WERI-Rb-1 (cell line): ENCODE measurements at regions not wholly inside any gene's neighbourhood (a gene's known extent, or its start where the extent isn't known, plus 50 kb on each side); places are given as distances from the start of the nearest gene placed in this dataset.
A peak's percentile ranks its signal among the peaks of the same experiment; 100 is the strongest.

Source experiments
- DNase-seq: peaks from one replicate; pipeline ENCODE4 v3.0.0-alpha.2; 2020
- H3K27ac ChIP-seq: fragments of 250-450 bp; sonication (Bioruptor Pico); 2 replicates; pipeline ENCODE4 v1.5.1; 2020; ENCODE audit warnings: mild to moderate bottlenecking, moderate library complexity
- H3K27me3 ChIP-seq: fragments of 250-450 bp; sonication (Bioruptor Pico); 2 replicates; pipeline ENCODE4 v1.5.1; 2021; ENCODE audit warnings: mild to moderate bottlenecking, low read depth, moderate library complexity; ENCODE audit not compliant: insufficient read depth, severe bottlenecking
- H3K36me3 ChIP-seq: fragments of 250-450 bp; sonication (Bioruptor Pico); 2 replicates; pipeline ENCODE4 v1.5.1; 2020; ENCODE audit warnings: mild to moderate bottlenecking, moderate library complexity
- H3K4me3 ChIP-seq: 2 replicates; pipeline ENCODE4 v1.5.1; 2011; ENCODE audit warnings: low read depth, mild to moderate bottlenecking, control low read depth, low read length
- H3K9me3 ChIP-seq: fragments of 250-450 bp; sonication (Bioruptor Pico); 2 replicates; pipeline ENCODE4 v1.5.1; 2021; ENCODE audit warnings: mild to moderate bottlenecking, moderate library complexity; ENCODE audit not compliant: severe bottlenecking
- TF ChIP-seq, protein P1 (sequence below): IDR thresholded peaks from 2 replicates; pipeline ENCODE4 v1.5.1; 2011; ENCODE audit warnings: low read depth, mild to moderate bottlenecking, control low read depth, inconsistent platforms, low read length

DNA sequence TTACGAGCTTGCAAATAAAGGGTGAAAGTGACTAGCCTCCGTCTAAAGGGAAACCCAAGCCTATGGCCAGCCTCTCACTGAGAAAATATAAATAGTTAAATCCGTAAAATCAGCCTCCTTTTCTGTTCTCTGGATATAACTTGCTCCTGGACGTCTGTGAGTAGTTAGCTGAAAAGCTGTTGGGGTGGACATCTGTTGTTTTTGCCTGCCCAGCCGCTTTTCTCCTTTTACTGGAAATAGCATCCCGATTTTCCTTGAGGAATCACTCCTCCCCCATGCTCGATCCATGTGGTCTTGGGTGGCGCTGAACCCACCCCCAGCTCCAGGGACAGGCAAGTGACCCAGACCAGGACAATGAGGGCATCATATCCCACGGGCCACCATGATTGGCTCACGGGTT, 291.5 kb upstream of the ZNF507 start:
- no peak for DNase-seq
- no peak overlapping the region for H3K4me3 ChIP-seq
- TF ChIP-seq, protein P1, sequence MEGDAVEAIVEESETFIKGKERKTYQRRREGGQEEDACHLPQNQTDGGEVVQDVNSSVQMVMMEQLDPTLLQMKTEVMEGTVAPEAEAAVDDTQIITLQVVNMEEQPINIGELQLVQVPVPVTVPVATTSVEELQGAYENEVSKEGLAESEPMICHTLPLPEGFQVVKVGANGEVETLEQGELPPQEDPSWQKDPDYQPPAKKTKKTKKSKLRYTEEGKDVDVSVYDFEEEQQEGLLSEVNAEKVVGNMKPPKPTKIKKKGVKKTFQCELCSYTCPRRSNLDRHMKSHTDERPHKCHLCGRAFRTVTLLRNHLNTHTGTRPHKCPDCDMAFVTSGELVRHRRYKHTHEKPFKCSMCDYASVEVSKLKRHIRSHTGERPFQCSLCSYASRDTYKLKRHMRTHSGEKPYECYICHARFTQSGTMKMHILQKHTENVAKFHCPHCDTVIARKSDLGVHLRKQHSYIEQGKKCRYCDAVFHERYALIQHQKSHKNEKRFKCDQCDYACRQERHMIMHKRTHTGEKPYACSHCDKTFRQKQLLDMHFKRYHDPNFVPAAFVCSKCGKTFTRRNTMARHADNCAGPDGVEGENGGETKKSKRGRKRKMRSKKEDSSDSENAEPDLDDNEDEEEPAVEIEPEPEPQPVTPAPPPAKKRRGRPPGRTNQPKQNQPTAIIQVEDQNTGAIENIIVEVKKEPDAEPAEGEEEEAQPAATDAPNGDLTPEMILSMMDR: no peak
- no peaks in the 10 kb centered on the region for H3K27me3 ChIP-seq
- no peak overlapping the region for H3K27ac ChIP-seq
- no peaks in the 10 kb centered on the region for H3K9me3 ChIP-seq
- no peaks in the 10 kb centered on the region for H3K36me3 ChIP-seq

DNA sequence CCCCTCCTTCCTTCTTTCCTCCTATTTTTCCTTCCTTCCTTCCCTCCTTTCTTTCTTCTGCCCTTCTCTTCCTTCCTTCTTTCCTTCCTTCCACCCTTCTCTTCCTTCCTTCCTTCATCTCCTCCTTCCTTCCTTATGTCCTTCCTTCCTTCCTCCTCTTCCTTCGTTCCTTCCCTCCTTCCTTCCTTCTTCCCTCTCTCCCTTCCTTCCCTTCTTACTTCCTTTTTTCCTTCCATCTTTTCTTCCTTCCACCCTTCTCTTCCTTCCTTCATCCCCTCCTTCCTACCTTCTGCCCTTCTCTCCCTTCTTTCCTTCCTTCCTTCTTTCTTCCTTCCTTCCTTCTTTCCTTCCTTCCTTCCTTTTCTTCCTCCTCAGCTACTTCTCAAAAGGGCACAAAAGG, 287.3 kb upstream of the ZNF507 start:
- Histone ChIP-seq H3K36me3 (no peaks in the 10 kb centered on the region), H3K4me3 (no peak overlapping the region), H3K9me3 (no peaks in the 10 kb centered on the region), H3K27me3 (no peaks in the 10 kb centered on the region), H3K27ac (no peak overlapping the region)
- DNase-seq: no peak
- TF ChIP-seq, protein P1: no peak

DNA sequence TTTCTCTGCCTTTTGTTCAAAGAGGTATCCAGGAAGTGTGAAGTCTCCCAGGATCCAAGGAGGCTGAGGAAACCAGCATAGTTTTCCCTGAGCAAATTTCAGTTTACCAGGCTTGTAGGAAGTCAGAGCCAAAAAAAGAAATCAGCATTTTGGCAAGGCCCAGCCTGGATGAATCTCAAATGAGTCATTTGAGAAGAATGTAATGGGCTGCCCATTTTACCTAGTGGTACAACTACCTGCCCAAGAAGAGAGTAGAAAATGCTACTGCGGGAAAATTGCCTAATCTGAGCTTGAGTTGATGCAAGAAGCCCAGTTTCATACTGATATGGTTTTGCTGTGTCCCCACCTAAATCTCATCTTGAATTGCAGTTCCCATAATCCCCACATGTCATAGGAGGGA, 284.1 kb upstream of the ZNF507 start:
- Histone ChIP-seq H3K9me3 (no peaks in the 10 kb centered on the region), H3K4me3 (no peak overlapping the region), H3K27me3 (no peaks in the 10 kb centered on the region), H3K36me3 (no peaks in the 10 kb centered on the region), H3K27ac (no peak overlapping the region)
- TF ChIP-seq, protein P1: no peak
- DNase-seq: no peak

DNA sequence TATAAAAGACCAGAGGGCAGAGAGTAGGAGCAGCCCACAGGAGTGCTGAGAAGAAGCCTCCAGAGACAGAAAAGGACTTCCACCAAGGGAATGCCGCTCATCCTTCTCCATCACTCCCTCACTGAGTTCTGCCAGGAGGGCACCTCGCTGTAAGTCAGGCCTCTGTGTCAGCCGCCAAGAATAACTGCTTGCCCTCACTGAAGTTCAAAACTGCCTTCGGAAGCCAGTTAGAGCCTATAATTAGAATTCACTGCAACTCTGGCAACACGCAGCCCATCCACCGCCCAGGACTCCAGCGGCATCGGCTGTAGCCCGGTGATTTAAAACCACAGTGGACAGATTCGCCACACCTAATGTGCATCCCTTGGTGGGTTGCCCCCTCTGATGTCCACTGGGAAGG, 281.8 kb upstream of the ZNF507 start:
- no peaks in the 10 kb centered on the region for H3K9me3 ChIP-seq
- TF ChIP-seq, protein P1: no peak
- H3K4me3 ChIP-seq: no peak overlapping the region
- H3K27ac ChIP-seq: no peak overlapping the region
- DNase-seq: no peak
- H3K36me3 ChIP-seq: no peaks in the 10 kb centered on the region
- H3K27me3 ChIP-seq: no peaks in the 10 kb centered on the region

DNA sequence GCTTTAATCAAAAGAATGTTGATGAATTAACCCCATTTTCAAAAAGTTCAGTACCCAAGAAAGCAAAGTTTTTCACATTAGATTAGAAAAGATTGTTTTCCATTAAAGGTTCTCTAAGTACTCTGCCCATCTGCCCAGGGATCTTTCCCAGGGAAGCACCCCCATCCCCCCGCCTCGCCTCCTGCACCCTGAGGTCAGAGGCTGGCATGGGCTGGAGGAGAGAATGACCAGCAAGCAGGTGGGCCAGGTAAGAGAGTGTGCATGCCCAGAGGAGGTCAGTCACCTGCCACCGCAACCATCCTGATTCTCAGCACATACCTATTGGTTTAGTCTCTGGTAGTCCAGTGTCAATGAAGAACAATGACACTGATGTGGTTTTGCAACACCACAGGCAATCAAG, 279.4 kb upstream of the ZNF507 start:
- H3K4me3 ChIP-seq: no peak overlapping the region
- DNase-seq: no peak
- no peaks in the 10 kb centered on the region for H3K9me3 ChIP-seq
- H3K27me3 ChIP-seq: no peaks in the 10 kb centered on the region
- H3K36me3 ChIP-seq: no peaks in the 10 kb centered on the region
- no peak overlapping the region for H3K27ac ChIP-seq
- TF ChIP-seq, protein P1: no peak

DNA sequence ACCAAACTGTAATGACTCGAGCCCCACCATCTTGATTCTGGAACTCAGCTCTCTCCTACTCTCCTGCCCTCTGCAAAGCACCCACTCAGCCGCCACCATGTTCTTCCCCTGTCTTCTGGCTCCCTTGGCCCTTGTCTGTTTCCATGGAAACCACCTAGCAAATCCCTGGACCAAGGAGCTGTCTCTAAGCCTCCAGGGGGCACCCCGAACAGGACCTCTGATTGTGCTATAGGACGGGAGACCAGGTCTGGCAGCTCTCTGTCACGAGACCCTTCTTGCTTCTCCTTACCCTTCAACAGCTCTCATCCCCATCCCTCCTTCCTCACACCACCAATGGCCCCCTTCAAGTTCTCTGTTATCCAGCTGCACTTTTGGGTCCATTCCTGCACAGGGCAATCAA, 277.7 kb upstream of the ZNF507 start:
- no peak overlapping the region for H3K4me3 ChIP-seq
- H3K9me3 ChIP-seq: no peaks in the 10 kb centered on the region
- no peaks in the 10 kb centered on the region for H3K36me3 ChIP-seq
- TF ChIP-seq, protein P1: peak; percentile 18; the same call in 1 of the 2 replicates
- H3K27ac ChIP-seq: no peak overlapping the region
- DNase-seq: peak; percentile 13
- H3K27me3 ChIP-seq: no peaks in the 10 kb centered on the region
